B cell (primary cell): ENCODE measurements at regions not wholly inside any gene's neighbourhood (a gene's known extent, or its start where the extent isn't known, plus 50 kb on each side); places are given as distances from the start of the nearest gene placed in this dataset.

ENCODE experiments used
- ATAC-seq: fragments of 200-7000 bp; cut with Tn5 transposase; one replicate; pipeline ENCODE4 v1.10.0; 2021; ENCODE audit warnings: low read depth, mild to moderate bottlenecking, moderate number of reproducible peaks, moderate library complexity
- CTCF ChIA-PET: fragments of 350-600 bp; sonication (Branson Sonifier 250); formaldehyde crosslinking; loops from one replicate; lab custom pipeline; 2021; ENCODE audit warnings: antibody characterized with exemption, inconsistent platforms; lab: Charles Lee
- POLR2A ChIA-PET: fragments of 350-600 bp; sonication (Branson Sonifier 250); formaldehyde crosslinking; loops from one replicate; lab custom pipeline; 2021; ENCODE audit warnings: antibody characterized with exemption; lab: Charles Lee
- DNase-seq: peaks from one replicate; pipeline ENCODE4 v3.0.0; 2013
- H2AFZ ChIP-seq: 2 replicates; pipeline ENCODE4 v1.6.1; 2012; ENCODE audit warnings: mild to moderate bottlenecking, low read depth, low read length; ENCODE audit not compliant: insufficient read depth, poor library complexity, severe bottlenecking
- H3K27ac ChIP-seq, 2 donors: 1 replicate in 1 of 2; 2 replicates in 1 of 2; pipeline ENCODE4 v1.5.1; 2012 to 2013; ENCODE audit warnings: low read length in 2 of 2, mild to moderate bottlenecking in 2 of 2, moderate library complexity in 1 of 2
- H3K27me3 ChIP-seq, 4 experiments: fragments of 200-600 bp in 1 of 4; sonication (generic) in 1 of 4; replicated peaks in 1 of 4; 1 replicate in 2 of 4; 2 replicates in 2 of 4; pipeline versions ENCODE4 v1.6.1 to v1.7.0; 2013 to 2016; ENCODE audit warnings: low read length in 3 of 4, mild to moderate bottlenecking in 2 of 4, mixed read lengths in 1 of 4, moderate library complexity in 1 of 4; ENCODE audit not compliant: insufficient read depth in 4 of 4, control insufficient read depth in 3 of 4; ENCODE audit errors: control extremely low read depth in 1 of 4
- H3K36me3 ChIP-seq, 2 experiments: replicated peaks in 1 of 2; 1 replicate in 1 of 2; 2 replicates in 1 of 2; pipeline versions ENCODE4 v1.6.1 to v1.7.1; 2013; ENCODE audit warnings: low read length in 1 of 2; ENCODE audit not compliant: insufficient read depth in 2 of 2, control insufficient read depth in 1 of 2; ENCODE audit errors: control extremely low read depth in 1 of 2, extremely low read depth in 1 of 2
- H3K4me1 ChIP-seq, 2 donors: fragments of 200-600 bp in 1 of 2; sonication (generic) in 1 of 2; 1 replicate in 1 of 2; 2 replicates in 1 of 2; pipeline versions ENCODE4 v1.5.1 to v1.6.1; 2013 to 2017; ENCODE audit warnings: low read length in 2 of 2; ENCODE audit not compliant: control insufficient read depth in 2 of 2, insufficient read depth in 2 of 2
- H3K4me2 ChIP-seq: replicated peaks from 2 replicates; pipeline ENCODE3; 2012; ENCODE audit warnings: mild to moderate bottlenecking, low read depth, low read length; ENCODE audit not compliant: poor library complexity, severe bottlenecking
- H3K4me3 ChIP-seq, 5 experiments: fragments of 200-600 bp in 1 of 5; sonication (generic) in 1 of 5; 1 replicate in 3 of 5; 2 replicates in 2 of 5; pipeline versions ENCODE4 v1.5.1 to v1.7.0; 2011 to 2016; ENCODE audit warnings: low read length in 4 of 5, mild to moderate bottlenecking in 4 of 5, low read depth in 2 of 5, control low read depth in 1 of 5, moderate library complexity in 1 of 5; ENCODE audit not compliant: insufficient read depth in 1 of 5; ENCODE audit errors: control extremely low read depth in 1 of 5, extremely low read depth in 1 of 5
- H3K79me2 ChIP-seq: fragments of 200-600 bp; sonication (generic); one replicate; pipeline ENCODE4 v1.6.0; 2016; ENCODE audit warnings: low read length; ENCODE audit not compliant: control insufficient read depth, insufficient read depth
- H3K9ac ChIP-seq: fragments of 200-600 bp; sonication (generic); 2 replicates; pipeline ENCODE4 v1.6.1; 2017; ENCODE audit warnings: mild to moderate bottlenecking, low read length, moderate library complexity
- H3K9me3 ChIP-seq, 3 donors: one replicate each; pipeline versions ENCODE4 v1.6.1 to v1.7.1; 2013; ENCODE audit warnings: low read length in 2 of 3; ENCODE audit not compliant: control insufficient read depth in 2 of 3, insufficient read depth in 1 of 3; ENCODE audit errors: control extremely low read depth in 1 of 3
- H4K20me1 ChIP-seq: 2 replicates; pipeline ENCODE4 v1.6.0; 2012; ENCODE audit warnings: mild to moderate bottlenecking, low read length; ENCODE audit not compliant: insufficient read depth, control insufficient read depth, poor library complexity, severe bottlenecking
- H3K27ac Mint-ChIP-seq: one replicate; pipeline ENCODE4 v1.8.0; 2021; ENCODE audit warnings: mixed read lengths
- H3K27me3 Mint-ChIP-seq: one replicate; pipeline ENCODE4 v1.8.0; 2021; ENCODE audit warnings: mixed read lengths
- H3K4me1 Mint-ChIP-seq: one replicate; pipeline ENCODE4 v1.8.0; 2021; ENCODE audit warnings: mixed read lengths
- H3K4me3 Mint-ChIP-seq: one replicate; pipeline ENCODE4 v1.8.0; 2021; ENCODE audit warnings: mixed read lengths
- H3K9me3 Mint-ChIP-seq: one replicate; pipeline ENCODE4 v1.8.0; 2022; ENCODE audit warnings: mixed read lengths; ENCODE audit not compliant: insufficient read depth
- CTCF ChIP-seq: fragments of 200-600 bp; IDR thresholded peaks from one replicate; pipeline ENCODE4 v1.8.0; 2022; ENCODE audit warnings: antibody characterized with exemption, mild to moderate bottlenecking
- EZH2 ChIP-seq: IDR thresholded peaks from 2 replicates; pipeline ENCODE4 v1.6.1; 2012; ENCODE audit warnings: borderline replicate concordance, low read depth, mild to moderate bottlenecking, moderate library complexity, low read length; ENCODE audit not compliant: insufficient read depth, poor library complexity, severe bottlenecking
- WGBS: methylation state at CpG from one replicate; pipeline ENCODE4 v1.1.5; 2013; ENCODE audit warnings: missing lambda C conversion rate; ENCODE audit not compliant: insufficient coverage; 5-methylcytosine and 5-hydroxymethylcytosine counted together
- intact Hi-C: fragments of 100-400 bp; cut with micrococcal nuclease; formaldehyde crosslinking; loops from one replicate; pipeline ENCODE4 v1.10.0; 2022

GRCh38 chr11:38460429-38460828 lies 1862.4 kb upstream of the RAG2 start:
- Mint-ChIP-seq H3K27me3 (no peaks in the 10 kb centered on the region), H3K4me3 (no peak overlapping the region), H3K27ac (no peak overlapping the region), H3K4me1 (no peaks in the 10 kb centered on the region), H3K9me3 (peaks cover 8% of the 10 kb centered on the region)
- no peak overlapping the region for H3K4me2 ChIP-seq
- H3K9me3 ChIP-seq = peaks cover 0 to 8% (median 2%) of the 10 kb centered on the region in 3 donors
- no peak overlapping the region for H3K4me3 ChIP-seq
- TF ChIP-seq CTCF = no peak
- no peak for TF ChIP-seq EZH2
- ATAC-seq (no peak), DNase-seq (no peak)
- no peaks in the 10 kb centered on the region for H3K4me1 ChIP-seq
- ChIA-PET POLR2A (no interaction called here), CTCF (no interaction called here)
- intact Hi-C loops = no loop called here
- no peak overlapping the region for H3K27ac ChIP-seq
- WGBS = no CpG with 5 or more reads among the region's 2 CpGs
- no peaks in the 10 kb centered on the region for H3K27me3 ChIP-seq
- no peak overlapping the region for H3K9ac ChIP-seq
- no peaks in the 10 kb centered on the region for H3K79me2 ChIP-seq
- no peaks in the 10 kb centered on the region for H4K20me1 ChIP-seq
- no peaks in the 10 kb centered on the region for H3K36me3 ChIP-seq
- no peak overlapping the region for H2AFZ ChIP-seq

- Histone ChIP-seq H4K20me1 (no peaks in the 10 kb centered on the region), H3K79me2 (no peaks in the 10 kb centered on the region), H3K36me3 (no peaks in the 10 kb centered on the region), H3K27me3 (no peaks in the 10 kb centered on the region), H3K4me1 (no peaks in the 10 kb centered on the region), H3K4me3 (no peak overlapping the region), H2AFZ (no peak overlapping the region), H3K27ac (no peak overlapping the region), H3K4me2 (no peak overlapping the region), H3K9ac (no peak overlapping the region), H3K9me3 (peaks cover 0 to 2% (median 0%) of the 10 kb centered on the region in 3 donors)
- no peak for DNase-seq
- ATAC-seq = no peak
- Mint-ChIP-seq H3K4me1 (no peaks in the 10 kb centered on the region), H3K4me3 (no peak overlapping the region), H3K9me3 (peaks cover 9% of the 10 kb centered on the region), H3K27ac (no peak overlapping the region), H3K27me3 (no peaks in the 10 kb centered on the region)
- intact Hi-C loops = no loop called here
- no CpG with 5 or more reads among the region's 3 CpGs for WGBS
- TF ChIP-seq EZH2 (no peak), CTCF (no peak)
- CTCF ChIA-PET = no interaction called here
- POLR2A ChIA-PET = no interaction called here
These were observed 1858.3 kb upstream of the RAG2 start for GRCh38 chr11:38456371-38456770.
